Right ventricle myocardium superior (tissue), 1 donor: ENCODE measurements at regions not wholly inside any gene's neighbourhood (a gene's known extent, or its start where the extent isn't known, plus 50 kb on each side); places are given as distances from the start of the nearest gene placed in this dataset.
"Not testable (repeated sequence)": the region's sequence is repeated elsewhere in the genome, so short reads cannot be mapped to it uniquely, and the experiment has no call there.

Experiments
- ATAC-seq: fragments of 200-7000 bp; cut with Tn5 transposase; one replicate; pipeline ENCODE4 v1.9.1; 2020; ENCODE audit warnings: mild to moderate bottlenecking; ENCODE audit not compliant: poor library complexity
- DNase-seq: peaks from one replicate; pipeline ENCODE4 v3.0.0-alpha.2; 2020
- intact Hi-C: fragments of 100-400 bp; cut with DNase I; formaldehyde crosslinking; loops from one replicate; pipeline ENCODE4 v1.11.2; 2022
- donor health status: DM: no; HTN: yes; CAD: no; lungs with severe emphysema.

GRCh38 chr5:167355346-167355745 lies 936.1 kb upstream of the WWC1 start:
- no peak for DNase-seq
- intact Hi-C loops: no loop called here
- no peak for ATAC-seq

- intact Hi-C loops: no loop called here
- ATAC-seq: no peak
- no peak for DNase-seq
Observed at GRCh38 chr5:167356374-167356773, 935.1 kb upstream of the WWC1 start.

GRCh38 chr5:167358868-167359492 lies 932.5 kb upstream of the WWC1 start:
- no peak for DNase-seq
- intact Hi-C loops: no loop called here

GRCh38 chr5:167361795-167362194 lies 929.6 kb upstream of the WWC1 start:
- intact Hi-C loops: no loop called here
- DNase-seq (no peak), ATAC-seq (no peak)

More at GRCh38 chr5:167358868-167359492, 932.5 kb upstream of the WWC1 start:
- no peak for ATAC-seq

- intact Hi-C loops: no loop called here
- DNase-seq (no peak), ATAC-seq (no peak)
Observed at GRCh38 chr5:167363065-167363464, 928.4 kb upstream of the WWC1 start.

GRCh38 chr5:167375125-167375524 lies 916.3 kb upstream of the WWC1 start:
- intact Hi-C loops: no loop called here
- ATAC-seq (no peak), DNase-seq (no peak)

GRCh38 chr5:167378894-167379723 lies 912.3 kb upstream of the WWC1 start:
- intact Hi-C loops: no loop called here
- DNase-seq: no peak
- ATAC-seq: no peak

GRCh38 chr5:167381457-167381856 lies 910.0 kb upstream of the WWC1 start:
- intact Hi-C loops: no loop called here
- no peak for ATAC-seq
- DNase-seq: no peak

GRCh38 chr5:167389537-167389936 lies 901.9 kb upstream of the WWC1 start:
- no peak for DNase-seq
- intact Hi-C loops: no loop called here
- ATAC-seq: no peak

- ATAC-seq, intact Hi-C loops: not testable (repeated sequence)
Observed at GRCh38 chr5:167391286-167391685, 900.2 kb upstream of the WWC1 start.

GRCh38 chr5:167392240-167392639 lies 899.2 kb upstream of the WWC1 start:
- intact Hi-C loops: no loop called here
- no peak for ATAC-seq
- no peak for DNase-seq

More at GRCh38 chr5:167391286-167391685, 900.2 kb upstream of the WWC1 start:
- DNase-seq: not testable (repeated sequence)

- ATAC-seq: no peak
- intact Hi-C loops: no loop called here
Observed at GRCh38 chr5:167393358-167393757, 898.1 kb upstream of the WWC1 start.

GRCh38 chr5:167402671-167403070 lies 888.8 kb upstream of the WWC1 start:
- intact Hi-C loops: no loop called here
- ATAC-seq (no peak), DNase-seq (no peak)

More at GRCh38 chr5:167393358-167393757, 898.1 kb upstream of the WWC1 start:
- no peak for DNase-seq

- no peak for DNase-seq
- intact Hi-C loops: no loop called here
- ATAC-seq: no peak
Observed at GRCh38 chr5:167406513-167406912, 884.9 kb upstream of the WWC1 start.

- DNase-seq (no peak), ATAC-seq (no peak)
- intact Hi-C loops: no loop called here
Observed at GRCh38 chr5:167412556-167412955, 878.9 kb upstream of the WWC1 start.

- intact Hi-C loops: no loop called here
- ATAC-seq: no peak
Observed at GRCh38 chr5:167413506-167413905, 877.9 kb upstream of the WWC1 start.

GRCh38 chr5:167414611-167415010 lies 876.8 kb upstream of the WWC1 start:
- no peak for DNase-seq
- intact Hi-C loops: no loop called here
- ATAC-seq: no peak

More at GRCh38 chr5:167413506-167413905, 877.9 kb upstream of the WWC1 start:
- no peak for DNase-seq

GRCh38 chr5:167415779-167416746 lies 875.4 kb upstream of the WWC1 start:
- DNase-seq: no peak
- intact Hi-C loops: no loop called here

GRCh38 chr5:167417662-167418061 lies 873.8 kb upstream of the WWC1 start:
- no peak for DNase-seq
- ATAC-seq: no peak
- intact Hi-C loops: no loop called here

More at GRCh38 chr5:167415779-167416746, 875.4 kb upstream of the WWC1 start:
- ATAC-seq: no peak
